ENCODE measurements at regions not wholly inside any gene's neighbourhood (a gene's known extent, or its start where the extent isn't known, plus 50 kb on each side); places are given as distances from the start of the nearest gene placed in this dataset.
"Not testable (repeated sequence)": the region's sequence is repeated elsewhere in the genome, so short reads cannot be mapped to it uniquely, and the experiment has no call there.

DNA sequence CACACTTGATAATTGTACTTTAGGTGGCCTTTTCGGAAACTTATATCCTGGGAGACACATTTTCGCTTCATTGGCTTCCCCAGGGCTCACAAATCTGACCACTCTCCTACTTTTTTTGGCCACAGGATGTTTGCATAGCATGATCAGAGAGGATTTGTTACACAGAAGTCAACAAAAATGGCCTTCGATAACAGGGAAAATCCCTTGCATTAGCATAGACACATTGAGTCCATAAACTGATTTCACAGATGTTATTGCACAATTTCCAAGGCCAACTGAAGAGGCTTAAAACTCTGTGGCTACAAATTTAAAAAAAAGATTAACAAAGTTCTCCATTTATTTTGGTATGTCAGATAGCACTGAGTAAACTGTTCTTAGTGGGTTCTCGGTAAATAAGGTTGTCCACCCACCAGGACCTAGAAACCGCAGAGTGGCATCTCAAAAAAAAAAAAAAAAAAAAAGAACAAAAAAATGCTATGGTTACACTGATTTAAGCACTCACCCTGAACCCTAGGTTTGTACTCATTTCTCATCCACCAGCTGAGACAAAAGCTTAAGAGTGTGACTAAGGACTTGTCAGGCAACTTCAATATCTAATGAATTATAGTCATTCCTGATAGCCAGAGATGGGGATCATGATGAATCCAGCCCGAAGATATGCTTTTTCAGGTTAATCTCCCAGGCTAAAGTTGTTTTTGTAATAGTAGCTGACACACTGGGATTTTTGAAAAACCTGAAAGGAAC is 188.9 kb upstream of the SYNPR start:
- intact Hi-C loops (cut with DNase I) = no loop called here
- DNase-seq (ENCODE audit: low spot score) = no peak

- intact Hi-C loops (cut with DNase I) = no loop called here
- no peak for DNase-seq (ENCODE audit: low spot score)
These were observed 188.4 kb upstream of the SYNPR start for GRCh38 chr3:63089751-63090132.

- intact Hi-C loops (cut with DNase I) = no loop called here
- DNase-seq (ENCODE audit: low spot score) = no peak
These were observed 187.5 kb upstream of the SYNPR start for GRCh38 chr3:63090656-63091055.

GRCh38 chr3:63092515-63092914 is 185.6 kb upstream of the SYNPR start:
- intact Hi-C loops (cut with DNase I) = no loop called here
- DNase-seq (ENCODE audit: low spot score) = no peak

DNA sequence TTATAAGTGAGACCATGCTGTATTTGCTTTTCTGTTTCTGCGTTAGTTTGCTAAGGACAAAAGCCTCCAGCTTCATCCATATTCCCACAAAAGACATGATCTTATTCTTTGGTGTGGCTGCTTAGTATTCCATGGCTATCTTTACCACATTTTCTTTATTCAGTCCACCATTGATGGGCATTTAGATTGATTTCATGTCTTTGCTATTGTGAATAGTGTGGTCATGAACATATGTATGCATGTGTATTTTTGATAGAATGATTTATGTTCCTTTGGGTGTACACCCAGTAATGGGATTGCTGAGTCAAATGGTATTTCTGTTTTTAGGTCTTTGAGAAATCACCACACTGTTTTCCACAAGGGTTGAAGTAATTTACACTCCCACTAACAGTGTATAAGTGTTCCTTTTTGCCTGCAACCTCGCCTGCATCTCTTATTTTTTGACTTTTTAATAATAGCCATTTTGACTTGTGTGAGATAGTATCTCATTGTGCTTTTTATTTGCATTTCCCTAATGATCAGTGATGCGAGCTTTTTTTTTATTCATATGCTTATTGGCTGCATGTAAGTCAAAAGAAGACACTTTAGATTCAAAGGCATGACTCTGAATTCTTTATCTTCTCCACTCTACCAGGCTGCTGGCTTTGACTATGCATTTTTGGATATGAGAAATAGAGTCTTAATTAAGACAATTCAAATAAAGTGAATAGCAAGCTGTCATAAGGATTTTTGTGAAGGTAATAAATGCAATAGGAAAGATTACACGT is 183.3 kb upstream of the SYNPR start:
- intact Hi-C loops (cut with DNase I) = no loop called here
- no peak for DNase-seq (ENCODE audit: low spot score)

DNA sequence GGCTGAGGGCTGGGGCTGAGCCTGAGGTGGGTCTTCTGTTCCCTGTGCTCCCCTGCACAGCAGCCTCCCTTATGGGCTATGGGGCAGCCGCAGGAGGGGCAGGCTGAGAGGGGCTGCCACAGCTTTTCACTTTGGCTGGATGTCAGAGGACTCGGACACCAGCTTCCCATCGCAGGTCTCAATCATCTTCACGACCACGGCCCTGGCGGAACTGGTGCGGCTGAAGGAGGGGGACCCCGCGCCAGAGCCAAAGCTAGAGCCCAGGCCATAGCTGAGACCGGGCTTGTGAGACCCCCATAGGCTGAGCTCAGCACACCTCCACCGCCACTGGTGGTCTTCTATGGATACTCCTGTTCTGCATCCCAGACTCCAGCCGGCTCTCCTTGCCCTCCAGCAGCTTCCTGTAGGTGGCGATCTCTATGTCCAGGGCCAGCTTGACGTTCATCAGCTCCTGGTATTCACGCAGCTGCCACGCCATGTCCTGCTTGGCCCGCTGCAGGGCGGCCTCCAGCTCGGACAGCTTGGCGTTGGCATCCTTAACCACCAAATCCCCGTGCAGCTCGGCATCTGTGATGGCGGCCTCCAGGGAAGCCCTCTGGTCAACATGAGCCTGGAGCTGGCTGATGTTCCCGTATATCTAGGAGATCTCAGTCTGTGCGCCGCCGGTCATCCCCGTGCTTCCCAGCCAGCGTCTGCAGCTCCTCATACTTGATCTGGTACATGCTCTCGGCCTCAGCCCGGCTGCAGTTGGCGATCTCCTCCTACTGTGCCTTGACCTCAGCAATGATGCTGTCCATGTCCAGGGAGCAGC is 181.7 kb upstream of the SYNPR start:
- DNase-seq (ENCODE audit: low spot score) = peak; percentile 74
- intact Hi-C loops (cut with DNase I) = no loop called here

DNA sequence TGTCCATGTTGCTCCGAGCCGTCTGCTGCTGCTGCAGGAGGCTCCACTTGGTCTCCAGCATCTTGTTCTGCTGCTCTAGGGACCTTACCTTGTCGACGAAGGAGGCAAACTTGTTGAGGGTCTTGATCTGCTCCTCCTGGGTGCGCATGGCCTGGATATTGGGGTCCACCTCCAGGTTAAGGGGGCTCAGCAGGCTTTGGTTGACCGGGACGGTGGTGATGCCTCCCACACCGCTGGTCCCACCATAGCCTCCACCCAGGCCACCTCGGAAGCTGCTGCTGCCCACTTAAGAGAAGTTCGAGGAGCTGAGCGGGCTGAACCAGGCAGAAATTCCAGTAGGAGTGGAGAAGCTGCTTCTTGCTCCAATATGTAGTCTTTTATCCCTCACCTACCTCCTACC is 180.7 kb upstream of the SYNPR start:
- DNase-seq (ENCODE audit: low spot score) = no peak
- intact Hi-C loops (cut with DNase I) = no loop called here

- no peak for DNase-seq (ENCODE audit: low spot score)
- intact Hi-C loops (cut with DNase I) = no loop called here
These were observed 161.2 kb upstream of the SYNPR start for GRCh38 chr3:63116922-63117321.

- no peak for DNase-seq (ENCODE audit: low spot score)
- intact Hi-C loops (cut with DNase I) = no loop called here
These were observed 154.0 kb upstream of the SYNPR start for GRCh38 chr3:63124090-63124489.

DNA sequence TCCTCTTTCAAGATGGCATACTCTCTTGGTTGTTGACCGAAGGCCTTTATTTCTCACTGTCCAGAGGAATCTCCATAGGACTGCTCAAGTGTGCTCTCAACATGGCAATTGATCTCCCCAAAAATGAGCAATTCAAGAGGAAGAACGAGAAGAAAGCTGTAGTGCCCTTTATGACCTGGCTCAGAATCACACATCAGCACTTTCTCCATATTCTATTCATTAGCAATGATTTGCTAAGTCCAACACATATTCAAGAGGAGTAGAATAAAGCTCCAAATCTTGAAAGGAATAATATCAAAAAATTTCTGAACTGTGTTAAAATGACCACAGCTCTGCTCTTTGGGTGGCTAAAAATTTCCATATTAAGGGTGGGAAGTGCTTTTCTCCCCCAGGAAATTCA is 151.6 kb upstream of the SYNPR start:
- intact Hi-C loops (cut with DNase I) = no loop called here
- no peak for DNase-seq (ENCODE audit: low spot score)

- DNase-seq (ENCODE audit: low spot score) = no peak
- intact Hi-C loops (cut with DNase I) = no loop called here
These were observed 149.7 kb upstream of the SYNPR start for GRCh38 chr3:63128380-63128779.

DNA sequence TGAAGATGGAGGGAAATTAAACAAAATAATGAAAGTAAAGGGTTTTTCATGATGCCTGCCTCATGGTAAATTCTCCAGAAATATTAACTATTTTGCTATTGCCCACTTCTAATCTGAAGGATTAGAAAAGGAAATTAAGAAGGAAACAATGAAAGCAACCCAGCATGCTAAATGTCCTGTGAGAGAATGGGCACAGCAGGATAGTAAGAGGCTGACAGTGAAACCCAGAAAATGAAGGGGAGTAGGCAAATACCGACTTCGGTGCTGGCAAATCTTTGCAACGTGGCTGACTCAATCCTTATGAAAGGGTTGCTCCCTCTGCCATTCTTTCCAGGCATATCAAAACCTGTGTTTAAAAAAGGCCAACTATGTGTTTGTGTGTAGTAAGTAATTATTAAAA is 147.5 kb upstream of the SYNPR start:
- DNase-seq (ENCODE audit: low spot score) = no peak
- intact Hi-C loops (cut with DNase I) = no loop called here

DNA sequence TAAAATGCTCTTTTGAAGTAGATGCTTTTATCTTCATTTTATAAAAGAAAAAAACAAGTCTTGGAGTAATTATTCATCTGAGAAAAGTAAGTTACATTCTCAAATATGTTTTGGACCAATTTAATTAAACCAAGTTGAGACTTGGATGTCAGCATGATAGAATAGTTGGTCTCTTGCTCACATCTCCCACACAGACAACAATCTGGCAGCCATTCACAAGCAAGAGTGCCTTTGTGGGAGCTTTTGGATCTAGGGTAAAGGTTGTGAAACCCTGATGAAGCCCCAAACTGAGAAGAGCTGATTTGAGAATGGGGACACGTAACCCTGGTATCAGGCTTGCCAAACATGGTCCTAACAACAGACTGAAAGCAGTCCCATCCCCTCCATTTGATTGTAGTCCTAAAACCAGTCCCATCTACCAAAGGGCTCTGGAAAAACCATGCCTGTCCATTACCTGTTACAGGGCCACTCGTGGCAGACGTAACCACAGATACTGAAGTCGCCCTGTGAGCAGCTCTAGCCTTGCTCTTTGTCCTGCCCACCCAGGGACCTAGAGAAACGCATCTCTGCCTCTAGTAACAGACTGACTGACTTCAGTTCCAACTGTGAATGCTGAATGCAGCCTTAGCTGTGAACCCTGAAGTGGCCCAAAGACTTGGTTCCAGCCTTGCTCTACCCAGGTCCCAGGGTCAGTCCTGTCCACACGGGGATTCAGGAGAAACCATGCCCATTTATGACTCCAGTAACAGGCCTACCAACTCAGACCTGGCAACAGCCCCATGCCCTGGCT is 145.5 kb upstream of the SYNPR start:
- no peak for DNase-seq (ENCODE audit: low spot score)
- intact Hi-C loops (cut with DNase I) = no loop called here

GRCh38 chr3:63135367-63135766 is 142.7 kb upstream of the SYNPR start:
- DNase-seq (ENCODE audit: low spot score) = no peak
- intact Hi-C loops (cut with DNase I) = no loop called here

DNA sequence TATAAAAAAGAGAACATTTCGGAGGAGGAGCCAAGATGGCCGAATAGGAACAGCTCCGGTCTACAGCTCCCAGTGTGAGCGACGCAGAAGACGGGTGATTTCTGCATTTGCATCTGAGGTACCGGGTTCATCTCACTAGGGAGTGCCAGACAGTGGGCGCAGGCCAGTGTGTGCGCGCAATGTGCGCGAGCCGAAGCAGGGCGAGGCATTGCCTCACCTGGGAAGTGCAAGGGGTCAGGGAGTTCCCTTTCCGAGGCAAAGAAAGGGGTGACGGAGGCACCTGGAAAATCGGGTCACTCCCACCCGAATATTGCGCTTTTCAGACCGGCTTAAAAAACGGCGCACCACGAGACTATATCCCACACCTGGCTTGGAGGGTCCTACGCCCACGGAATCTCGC is 141.9 kb upstream of the SYNPR start:
- intact Hi-C loops (cut with DNase I); DNase-seq (ENCODE audit: low spot score): not testable (repeated sequence)

- no peak for DNase-seq (ENCODE audit: low spot score)
- intact Hi-C loops (cut with DNase I) = no loop called here
These were observed 135.4 kb upstream of the SYNPR start for GRCh38 chr3:63142681-63143080.

- intact Hi-C loops (cut with DNase I) = no loop called here
These were observed 132.0 kb upstream of the SYNPR start for GRCh38 chr3:63146154-63146553.

DNA sequence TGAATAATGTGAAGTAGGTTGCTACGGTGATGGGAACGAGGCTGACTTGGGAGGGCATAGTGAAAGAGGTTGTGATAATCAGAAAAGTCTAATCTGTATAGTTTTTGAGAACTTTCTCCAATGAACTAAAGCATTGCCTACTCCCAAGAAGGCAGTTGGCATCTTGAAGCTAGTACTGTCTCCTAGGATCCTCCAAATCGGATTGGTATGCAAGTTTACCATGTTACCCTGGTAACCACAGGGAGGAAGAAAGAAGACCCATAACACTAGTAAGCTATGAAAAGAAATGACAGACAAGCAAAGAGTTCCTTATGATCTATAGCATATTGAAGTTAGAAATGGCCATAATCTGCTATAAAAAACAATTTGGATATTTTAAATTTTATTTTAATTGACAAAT is 127.2 kb upstream of the SYNPR start:
- no peak for DNase-seq (ENCODE audit: low spot score)
- intact Hi-C loops (cut with DNase I) = no loop called here

More at GRCh38 chr3:63146154-63146553, 132.0 kb upstream of the SYNPR start:
- no peak for DNase-seq (ENCODE audit: low spot score)

DNA sequence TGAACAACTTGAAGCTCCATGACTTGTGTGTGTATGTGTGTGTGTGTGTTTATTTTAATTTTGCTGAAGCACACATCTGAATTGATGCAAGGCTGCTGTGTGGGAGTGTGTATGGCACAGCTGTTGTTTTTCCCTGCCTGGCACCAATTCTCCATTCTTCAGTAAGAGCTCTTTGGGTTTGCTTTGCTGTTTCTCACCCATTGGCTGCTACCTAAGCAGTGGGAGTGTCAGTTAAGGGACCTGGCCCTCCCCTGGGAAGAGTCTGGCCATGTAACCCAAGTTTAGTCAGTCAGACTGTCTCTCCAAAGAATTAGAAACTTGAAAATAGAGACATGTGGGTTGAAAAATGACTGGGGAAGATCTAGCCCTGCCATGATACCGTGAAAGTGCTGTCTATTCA is 126.2 kb upstream of the SYNPR start:
- DNase-seq (ENCODE audit: low spot score) = no peak
- intact Hi-C loops (cut with DNase I) = no loop called here
